ENCODE measurements at regions not wholly inside any gene's neighbourhood (a gene's known extent, or its start where the extent isn't known, plus 50 kb on each side); places are given as distances from the start of the nearest gene placed in this dataset.
"Not testable (repeated sequence)": the region's sequence is repeated elsewhere in the genome, so short reads cannot be mapped to it uniquely, and the experiment has no call there.

DNA sequence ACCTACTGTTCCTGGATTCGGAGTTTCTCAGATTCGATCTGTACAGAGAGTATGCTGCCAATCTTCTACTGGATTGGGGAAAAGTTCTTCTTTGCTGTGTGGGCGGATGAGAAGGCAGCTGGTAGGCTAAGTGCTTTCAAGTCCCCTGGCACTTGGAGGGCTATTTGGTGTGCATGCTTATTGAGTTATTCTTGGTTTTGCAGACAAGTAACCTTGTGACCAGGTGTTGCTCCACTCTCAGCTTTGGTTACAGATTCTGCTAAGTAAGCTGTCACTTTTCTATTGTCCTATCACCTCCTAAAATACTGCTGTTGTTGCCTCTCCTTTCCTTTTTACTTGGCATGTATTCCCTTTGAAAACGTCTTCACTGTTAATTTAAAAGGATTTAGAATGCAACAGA, 1375.1 kb upstream of the LRRTM3 start:
- FAIRE-seq (no peak), DNase-seq (ENCODE audit: extremely low spot score, insufficient read length, low read depth) (no peak)

- no peak for FAIRE-seq
- no peak for DNase-seq (ENCODE audit: extremely low spot score, insufficient read length, low read depth)
Observed at GRCh38 chr10:65555192-65555591, 1370.6 kb upstream of the LRRTM3 start.

GRCh38 chr10:65556006-65556405, 1369.8 kb upstream of the LRRTM3 start:
- DNase-seq (ENCODE audit: extremely low spot score, insufficient read length, low read depth) = no peak
- no peak for FAIRE-seq

DNA sequence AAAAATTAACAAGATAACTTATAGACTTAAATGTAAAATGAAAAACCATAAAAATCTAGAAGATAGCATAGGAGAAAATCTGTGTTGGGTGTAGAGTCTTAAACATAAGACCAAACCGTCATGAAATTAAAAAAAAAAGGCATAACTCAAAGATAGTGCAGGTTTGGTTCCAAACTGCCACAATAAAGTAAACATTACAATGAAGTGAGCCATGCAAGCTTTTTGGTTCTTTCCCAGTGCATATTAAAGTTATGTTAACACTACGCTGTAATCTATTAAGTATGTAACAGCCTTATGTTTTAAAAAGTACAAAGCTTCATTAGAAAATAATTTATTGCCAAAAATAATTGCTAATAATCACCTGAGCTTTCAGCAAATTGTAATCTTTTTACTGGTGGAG, 1366.5 kb upstream of the LRRTM3 start:
- FAIRE-seq (no peak), DNase-seq (ENCODE audit: extremely low spot score, insufficient read length, low read depth) (no peak)

DNA sequence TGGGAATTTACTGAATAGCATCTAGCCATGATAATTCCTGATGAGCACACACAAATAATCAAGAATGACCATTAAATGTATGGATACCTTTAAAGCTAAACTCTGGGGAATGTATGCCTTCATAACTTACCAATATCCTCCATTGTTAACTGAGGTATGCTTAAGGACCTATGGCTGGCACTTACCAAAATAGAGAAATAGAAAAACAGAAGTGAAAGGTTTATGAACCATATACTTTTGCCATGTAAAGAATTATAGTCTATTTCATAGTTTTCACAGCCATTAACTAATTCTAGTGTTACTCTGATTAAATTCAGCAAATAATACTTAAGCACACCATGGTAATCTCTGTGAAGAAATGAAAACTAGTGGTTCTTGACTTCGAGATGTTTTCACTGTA, 1360.6 kb upstream of the LRRTM3 start:
- no peak for DNase-seq (ENCODE audit: extremely low spot score, insufficient read length, low read depth)
- no peak for FAIRE-seq

- FAIRE-seq = no peak
Observed at GRCh38 chr10:65566906-65567305, 1358.9 kb upstream of the LRRTM3 start.

DNA sequence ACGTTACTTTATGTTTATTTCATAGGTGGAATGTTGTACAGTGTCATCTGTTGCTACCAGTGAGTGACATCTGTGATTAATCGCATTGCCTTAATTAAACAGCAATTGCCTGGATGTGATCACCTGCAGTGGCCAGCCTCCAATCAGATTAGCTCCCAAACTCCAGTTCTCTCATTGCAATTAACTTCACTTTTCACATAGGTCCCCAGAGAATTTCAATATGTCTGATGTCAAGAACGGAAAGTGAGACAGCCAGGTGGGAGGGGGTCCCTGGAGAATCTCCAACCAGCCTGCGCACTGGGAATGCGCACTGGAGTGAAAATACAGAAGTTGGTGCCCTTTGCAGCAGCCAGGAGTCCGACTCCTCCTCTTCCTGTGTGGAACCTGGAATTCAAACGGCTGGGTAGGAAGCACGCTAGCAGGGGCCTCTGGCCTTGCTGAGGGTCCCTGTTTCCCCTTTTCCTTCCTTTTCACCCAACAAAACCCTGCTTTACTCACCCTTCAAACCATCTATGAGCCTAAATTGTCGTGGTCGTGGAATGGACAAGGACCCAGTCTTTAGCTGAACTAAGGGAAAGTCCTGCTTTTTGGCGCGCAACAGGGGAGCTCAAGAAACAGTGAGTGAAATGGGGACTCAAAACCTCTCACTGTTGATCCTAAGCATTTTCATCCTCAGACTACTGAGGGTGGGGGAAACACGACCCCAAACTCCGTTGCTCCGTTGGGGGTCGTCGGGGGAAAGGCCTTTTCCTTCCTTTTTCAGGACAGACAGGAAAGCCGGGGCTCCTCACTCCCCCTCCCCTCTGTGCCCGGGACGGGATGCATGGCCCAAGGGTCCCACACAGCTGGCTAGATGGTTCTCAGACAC, 1355.5 kb upstream of the LRRTM3 start:
- FAIRE-seq (no peak), DNase-seq (ENCODE audit: extremely low spot score, insufficient read length, low read depth) (no peak)

More at GRCh38 chr10:65566906-65567305, 1358.9 kb upstream of the LRRTM3 start:
- no peak for DNase-seq (ENCODE audit: extremely low spot score, insufficient read length, low read depth)

DNA sequence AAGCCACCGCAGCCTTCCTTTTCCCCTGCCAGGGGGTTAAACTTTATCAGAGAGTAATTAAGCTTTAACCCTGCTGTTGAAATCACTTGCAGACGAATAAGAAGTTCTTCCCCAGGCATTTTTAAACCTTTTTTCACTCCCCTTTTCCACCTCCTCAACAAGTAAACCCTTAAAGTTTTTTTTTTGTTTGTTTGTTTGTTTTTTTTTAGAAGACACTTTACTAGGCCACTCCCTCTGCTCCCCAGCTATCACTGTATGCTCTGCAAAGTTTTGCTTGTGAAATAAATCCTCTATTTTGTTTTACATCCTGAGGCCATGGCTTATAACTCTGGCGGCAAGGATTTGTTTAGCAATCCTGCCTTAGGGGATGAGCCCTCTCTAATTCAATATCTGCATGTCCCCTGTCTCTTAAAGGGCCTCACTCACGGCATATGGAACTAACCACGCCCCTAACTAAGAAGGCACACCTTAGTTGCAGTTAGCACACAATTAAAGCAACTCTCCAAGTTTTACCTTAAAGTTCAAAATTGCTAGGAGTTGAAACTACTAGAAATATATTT, 1354.7 kb upstream of the LRRTM3 start:
- FAIRE-seq = no peak
- DNase-seq (ENCODE audit: extremely low spot score, insufficient read length, low read depth) = no peak

GRCh38 chr10:65581426-65582026, 1344.3 kb upstream of the LRRTM3 start:
- FAIRE-seq = no peak
- no peak for DNase-seq (ENCODE audit: extremely low spot score, insufficient read length, low read depth)

GRCh38 chr10:65602182-65602865, 1323.5 kb upstream of the LRRTM3 start:
- DNase-seq (ENCODE audit: extremely low spot score, insufficient read length, low read depth) = no peak
- no peak for FAIRE-seq

DNA sequence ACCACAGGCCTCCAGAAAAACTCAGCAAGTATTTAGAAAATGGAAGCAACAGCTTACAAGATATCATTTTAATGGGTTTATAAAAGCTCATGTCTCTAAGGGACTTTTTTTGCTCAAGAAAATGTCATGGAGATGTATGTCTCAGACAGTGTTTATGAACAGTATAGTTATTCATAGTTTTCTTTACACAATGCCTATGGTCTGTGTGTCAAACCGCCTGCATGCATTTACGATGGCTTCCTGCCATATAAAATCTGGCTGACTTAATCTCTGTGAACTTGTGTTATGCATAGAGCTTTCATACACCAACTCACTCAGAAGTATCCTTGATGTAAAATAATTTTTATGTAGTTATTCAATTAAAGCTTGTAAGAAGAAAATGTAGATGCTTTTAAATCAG, 1314.2 kb upstream of the LRRTM3 start:
- no peak for DNase-seq (ENCODE audit: extremely low spot score, insufficient read length, low read depth)
- no peak for FAIRE-seq

GRCh38 chr10:65614956-65615565, 1310.8 kb upstream of the LRRTM3 start:
- FAIRE-seq (no peak), DNase-seq (ENCODE audit: extremely low spot score, insufficient read length, low read depth) (no peak)

- FAIRE-seq (no peak), DNase-seq (ENCODE audit: extremely low spot score, insufficient read length, low read depth) (no peak)
Observed at GRCh38 chr10:65618126-65618525, 1307.7 kb upstream of the LRRTM3 start.

DNA sequence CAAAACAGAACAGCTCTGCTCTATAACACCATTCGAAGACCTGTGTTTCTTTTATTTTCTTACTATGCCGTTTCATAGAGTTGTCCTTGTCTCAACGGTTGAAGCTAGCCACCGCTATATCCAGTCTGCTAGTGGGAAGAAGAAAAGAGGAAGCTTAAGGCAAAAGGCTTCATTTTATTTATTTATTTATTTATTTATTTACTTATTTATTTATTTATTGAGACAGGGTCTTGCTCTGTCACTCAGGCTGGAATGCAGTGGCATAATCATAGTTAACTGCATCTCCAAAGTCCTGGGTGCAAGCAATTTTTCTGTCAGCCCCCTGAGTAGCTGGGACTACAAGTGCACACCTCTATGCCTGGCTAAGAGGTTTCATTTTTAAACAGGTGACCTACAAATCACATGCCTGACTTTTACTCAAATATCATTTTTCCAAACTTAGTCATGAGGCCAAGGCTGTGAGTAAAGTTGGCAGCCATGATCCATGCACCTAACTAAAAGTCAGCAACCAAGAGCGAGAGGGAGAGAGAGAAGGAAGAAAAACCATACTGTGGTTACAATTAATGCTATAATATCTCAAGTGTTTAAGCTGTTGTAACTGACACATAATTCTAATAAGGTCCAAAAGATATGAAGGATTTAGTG, 1305.3 kb upstream of the LRRTM3 start:
- DNase-seq (ENCODE audit: extremely low spot score, insufficient read length, low read depth) = no peak
- FAIRE-seq = no peak

GRCh38 chr10:65622608-65623007, 1303.2 kb upstream of the LRRTM3 start:
- DNase-seq (ENCODE audit: extremely low spot score, insufficient read length, low read depth) = no peak
- no peak for FAIRE-seq

DNA sequence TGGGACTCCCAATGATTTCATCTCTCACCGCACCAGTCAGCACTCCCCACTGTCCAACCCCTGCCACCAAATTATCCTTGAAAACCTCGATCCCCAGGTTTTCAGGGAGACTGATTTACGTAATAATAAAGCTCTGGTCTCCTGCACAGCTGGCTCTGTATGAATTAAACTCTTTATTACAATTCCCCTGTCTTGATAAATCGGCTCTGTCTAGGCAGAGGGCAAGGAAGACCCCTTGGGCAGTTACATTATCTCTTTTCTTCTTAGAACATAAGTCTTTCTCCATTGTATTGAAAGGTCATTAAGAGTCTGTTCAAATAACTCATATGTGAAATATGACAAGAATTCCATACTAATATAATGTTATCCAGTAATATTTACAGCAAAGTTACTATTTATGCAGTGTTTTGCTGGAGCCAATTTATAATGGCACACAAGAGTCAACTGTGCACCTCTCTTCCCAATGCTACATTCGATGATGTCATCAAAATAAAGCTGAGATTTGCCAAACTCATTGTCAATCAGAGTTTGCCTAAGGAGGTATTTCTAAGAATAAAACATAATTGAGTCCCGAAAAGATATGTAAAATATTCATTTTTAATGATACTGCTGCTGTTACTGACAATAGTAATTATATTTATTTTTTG, 1297.2 kb upstream of the LRRTM3 start:
- no peak for FAIRE-seq

GRCh38 chr10:65660006-65660405, 1265.8 kb upstream of the LRRTM3 start:
- FAIRE-seq (no peak), DNase-seq (ENCODE audit: extremely low spot score, insufficient read length, low read depth) (no peak)

More for the DNA sequence above, 1297.2 kb upstream of the LRRTM3 start:
- DNase-seq (ENCODE audit: extremely low spot score, insufficient read length, low read depth) = no peak

DNA sequence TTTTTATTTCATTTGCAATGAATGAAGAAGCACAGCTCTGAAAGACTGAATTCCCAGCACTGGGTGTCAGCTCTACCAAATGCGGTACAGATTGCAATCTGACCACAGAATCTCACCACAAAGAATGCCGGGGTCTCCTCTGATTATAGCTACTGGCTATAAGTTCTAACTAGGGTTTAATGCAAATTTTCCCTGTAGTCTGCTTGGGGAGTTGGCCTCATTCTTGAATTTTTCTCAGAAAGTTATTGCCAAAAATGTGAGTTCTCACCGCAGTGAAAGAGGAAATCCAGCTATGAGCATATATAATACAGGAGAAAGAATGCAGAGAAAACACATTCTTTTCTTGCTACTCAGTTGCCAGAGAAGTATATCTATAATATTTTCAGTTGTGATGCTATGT, 1255.7 kb upstream of the LRRTM3 start:
- FAIRE-seq = no peak
- no peak for DNase-seq (ENCODE audit: extremely low spot score, insufficient read length, low read depth)

GRCh38 chr10:65670596-65670995, 1255.2 kb upstream of the LRRTM3 start:
- DNase-seq (ENCODE audit: extremely low spot score, insufficient read length, low read depth); FAIRE-seq: not testable (repeated sequence)
